ENCODE measurements at regions not wholly inside any gene's neighbourhood (a gene's known extent, or its start where the extent isn't known, plus 50 kb on each side); places are given as distances from the start of the nearest gene placed in this dataset.

DNA sequence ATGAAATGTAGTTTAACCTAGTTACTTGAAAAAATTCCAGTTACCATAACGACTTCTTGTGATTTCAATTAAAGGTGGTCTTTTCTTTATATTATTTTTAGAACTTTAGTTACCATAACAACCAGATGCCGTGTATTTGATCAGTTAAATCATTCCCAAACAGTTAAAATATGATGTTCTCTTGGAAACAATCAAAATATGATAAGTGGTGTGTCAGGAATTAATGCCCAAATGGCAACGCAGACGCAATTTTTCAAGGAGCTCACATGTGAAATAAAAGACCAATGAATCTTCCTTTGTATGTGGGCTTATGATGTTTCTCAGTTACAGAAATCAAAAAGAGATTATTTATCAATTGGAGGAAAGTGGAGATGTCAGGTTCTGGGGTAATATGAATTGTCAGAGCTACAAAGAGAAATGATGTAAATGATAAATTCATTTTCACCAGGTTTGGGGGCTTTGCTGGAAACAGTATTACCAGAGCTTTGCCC is 189.1 kb upstream of the PARD3B start:
- Mint-ChIP-seq H3K4me1 (no peaks in the 10 kb centered on the region), H3K27ac (no peak overlapping the region), H3K27me3 (peaks cover 5% of the 10 kb centered on the region), H3K4me3 (no peak overlapping the region), H3K9me3 (no peaks in the 10 kb centered on the region), H3K36me3 (no peaks in the 10 kb centered on the region)

DNA sequence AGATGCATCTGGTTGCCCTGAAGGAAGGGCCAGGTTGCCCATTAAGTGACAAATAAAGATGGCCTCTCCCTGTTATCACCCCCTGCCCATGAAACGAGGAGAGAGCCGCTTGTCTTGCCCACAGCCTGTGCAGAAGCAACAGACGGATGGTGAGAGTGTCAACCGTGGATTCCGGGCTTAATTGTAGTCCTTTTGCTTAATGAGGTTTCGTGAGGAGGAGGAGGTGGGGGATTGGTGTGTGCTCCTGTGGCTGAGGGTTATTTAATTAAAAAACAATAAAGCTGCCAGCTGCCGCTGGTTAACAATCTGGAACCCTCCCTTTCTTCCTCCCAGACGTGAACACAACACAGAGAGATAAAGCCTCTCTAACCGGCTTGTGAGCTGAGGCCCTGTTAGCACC is 188.0 kb upstream of the PARD3B start:
- Mint-ChIP-seq H3K36me3 (no peaks in the 10 kb centered on the region), H3K9me3 (no peaks in the 10 kb centered on the region), H3K4me3 (no peak overlapping the region), H3K27ac (no peak overlapping the region), H3K27me3 (peaks cover 5% of the 10 kb centered on the region), H3K4me1 (no peaks in the 10 kb centered on the region)

DNA sequence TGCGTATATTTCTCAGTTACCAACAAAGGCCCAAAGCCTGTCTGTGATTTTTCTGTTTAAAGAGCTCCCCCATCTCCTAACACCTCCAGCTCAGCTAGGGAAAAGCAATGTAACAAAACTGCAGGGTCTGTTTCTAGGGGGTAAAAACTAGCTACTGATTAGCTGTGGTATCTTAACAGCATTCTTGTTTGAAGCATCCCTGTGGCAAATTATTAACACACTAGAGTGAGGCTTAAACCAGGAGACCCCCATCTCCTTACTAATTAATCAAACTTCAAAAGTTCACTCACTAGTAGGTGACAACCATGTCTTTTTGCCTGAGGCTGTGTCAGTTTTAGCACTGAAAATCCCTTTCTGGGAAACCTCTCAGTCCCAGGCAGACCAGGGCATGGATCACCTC is 186.2 kb upstream of the PARD3B start:
- H3K27ac Mint-ChIP-seq: no peak overlapping the region
- H3K4me1 Mint-ChIP-seq: no peaks in the 10 kb centered on the region
- no peaks in the 10 kb centered on the region for H3K36me3 Mint-ChIP-seq
- H3K27me3 Mint-ChIP-seq: peaks cover 5% of the 10 kb centered on the region
- H3K9me3 Mint-ChIP-seq: no peaks in the 10 kb centered on the region
- no peak overlapping the region for H3K4me3 Mint-ChIP-seq

DNA sequence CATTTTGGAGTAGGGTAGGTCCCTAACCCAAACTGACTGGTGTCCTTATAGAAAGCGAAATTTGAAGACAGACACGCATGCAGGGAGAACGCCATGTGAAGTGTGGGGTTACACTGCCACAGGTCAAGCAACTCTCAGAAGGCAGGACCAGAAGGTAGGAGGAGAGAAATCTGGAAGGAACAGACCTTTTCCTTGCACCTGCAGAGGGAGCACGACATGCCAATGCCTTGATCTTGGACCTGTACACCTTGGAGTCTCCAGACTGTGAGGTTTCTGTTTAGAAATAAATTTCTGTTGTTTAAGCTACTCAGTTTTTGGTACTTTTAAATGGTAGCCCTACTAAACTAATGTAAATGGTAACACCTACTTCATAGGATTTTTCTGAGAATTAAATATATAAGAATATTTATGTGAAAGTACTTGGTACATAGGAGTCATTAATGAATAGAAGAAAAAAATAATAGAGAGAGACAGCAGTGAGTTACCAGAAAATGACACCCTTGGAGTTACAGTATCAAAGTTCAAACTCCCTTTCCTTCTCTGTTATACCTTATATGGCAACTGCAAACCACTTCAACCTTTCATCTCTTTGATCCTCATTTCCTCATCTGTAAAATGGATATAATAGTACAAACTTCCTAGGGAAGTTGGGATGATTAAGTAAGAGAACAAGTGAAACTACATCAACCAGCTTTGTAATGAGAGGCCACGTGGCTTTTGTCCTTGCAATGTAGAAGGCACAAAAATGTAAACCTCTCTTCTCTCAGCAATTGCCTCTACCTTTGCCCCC is 184.9 kb upstream of the PARD3B start:
- Mint-ChIP-seq H3K4me3 (no peak overlapping the region), H3K9me3 (no peaks in the 10 kb centered on the region), H3K27me3 (peaks cover 7% of the 10 kb centered on the region), H3K27ac (no peak overlapping the region), H3K4me1 (no peaks in the 10 kb centered on the region), H3K36me3 (no peaks in the 10 kb centered on the region)

DNA sequence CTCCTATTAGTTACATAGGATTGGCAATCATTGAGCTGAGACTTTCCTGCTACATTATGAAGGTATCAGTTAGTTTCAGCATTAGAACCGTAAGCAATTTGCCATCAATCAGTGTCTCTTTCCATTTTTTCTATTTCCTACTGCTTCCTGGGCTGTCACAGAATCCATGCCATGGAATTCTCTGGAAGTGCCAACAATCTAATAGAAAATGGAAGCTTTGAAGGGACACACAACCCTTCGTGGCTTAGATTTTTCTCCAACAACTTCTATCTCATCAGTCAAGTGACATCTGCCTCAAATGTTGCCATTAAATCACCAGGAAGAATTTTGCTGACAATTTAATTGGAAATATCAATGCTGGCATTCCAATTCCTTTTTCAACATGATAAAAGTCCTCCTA is 183.5 kb upstream of the PARD3B start:
- Mint-ChIP-seq H3K27me3 (peaks cover 5% of the 10 kb centered on the region), H3K9me3 (no peaks in the 10 kb centered on the region)

DNA sequence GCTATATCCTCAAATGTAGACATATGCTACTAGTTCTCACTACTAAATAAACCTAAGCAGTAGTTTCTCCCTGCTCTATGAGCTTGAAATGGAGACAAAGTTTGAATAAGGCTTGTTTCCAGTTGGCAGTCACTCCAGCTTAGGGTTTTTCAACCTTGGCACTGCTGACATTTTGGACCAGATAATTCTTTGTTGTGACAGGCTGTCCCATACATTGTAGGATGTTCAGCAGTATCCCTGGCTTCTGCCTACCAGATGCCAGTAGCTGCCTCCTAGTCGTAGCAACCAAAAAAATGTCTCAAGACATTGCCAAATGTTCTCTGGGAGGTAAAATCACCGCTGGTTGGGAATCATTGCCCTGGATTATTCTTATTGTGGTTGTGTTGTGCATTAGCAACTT is 182.7 kb upstream of the PARD3B start:
- peaks cover 2% of the 10 kb centered on the region for H3K27me3 Mint-ChIP-seq
- H3K36me3 Mint-ChIP-seq: no peaks in the 10 kb centered on the region
- no peaks in the 10 kb centered on the region for H3K4me1 Mint-ChIP-seq
- no peak overlapping the region for H3K27ac Mint-ChIP-seq
- no peak overlapping the region for H3K4me3 Mint-ChIP-seq
- H3K9me3 Mint-ChIP-seq: no peaks in the 10 kb centered on the region

More for the DNA sequence above, 183.5 kb upstream of the PARD3B start:
- no peak overlapping the region for H3K4me3 Mint-ChIP-seq
- H3K27ac Mint-ChIP-seq: no peak overlapping the region
- H3K36me3 Mint-ChIP-seq: no peaks in the 10 kb centered on the region
- no peaks in the 10 kb centered on the region for H3K4me1 Mint-ChIP-seq

DNA sequence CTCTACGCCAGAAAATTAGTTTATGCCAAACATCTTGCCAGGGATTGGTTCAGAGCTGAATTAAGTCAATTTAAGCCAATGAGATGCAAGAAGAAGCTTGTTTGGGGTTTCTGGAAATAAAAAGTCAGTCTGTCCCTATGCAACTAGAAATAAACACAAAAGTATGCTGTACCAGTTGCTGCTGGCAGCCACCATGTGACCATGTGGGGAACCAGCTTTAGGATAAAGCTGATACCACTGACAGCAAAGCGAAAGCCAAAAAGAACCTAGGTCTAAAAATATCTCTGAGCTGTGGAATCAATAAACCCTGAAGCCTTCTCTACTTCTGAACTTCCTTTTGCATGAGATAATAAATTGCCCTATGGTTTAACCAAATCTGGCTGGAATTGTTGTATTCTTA is 181.8 kb upstream of the PARD3B start:
- Mint-ChIP-seq H3K36me3 (no peaks in the 10 kb centered on the region), H3K9me3 (no peaks in the 10 kb centered on the region)

DNA sequence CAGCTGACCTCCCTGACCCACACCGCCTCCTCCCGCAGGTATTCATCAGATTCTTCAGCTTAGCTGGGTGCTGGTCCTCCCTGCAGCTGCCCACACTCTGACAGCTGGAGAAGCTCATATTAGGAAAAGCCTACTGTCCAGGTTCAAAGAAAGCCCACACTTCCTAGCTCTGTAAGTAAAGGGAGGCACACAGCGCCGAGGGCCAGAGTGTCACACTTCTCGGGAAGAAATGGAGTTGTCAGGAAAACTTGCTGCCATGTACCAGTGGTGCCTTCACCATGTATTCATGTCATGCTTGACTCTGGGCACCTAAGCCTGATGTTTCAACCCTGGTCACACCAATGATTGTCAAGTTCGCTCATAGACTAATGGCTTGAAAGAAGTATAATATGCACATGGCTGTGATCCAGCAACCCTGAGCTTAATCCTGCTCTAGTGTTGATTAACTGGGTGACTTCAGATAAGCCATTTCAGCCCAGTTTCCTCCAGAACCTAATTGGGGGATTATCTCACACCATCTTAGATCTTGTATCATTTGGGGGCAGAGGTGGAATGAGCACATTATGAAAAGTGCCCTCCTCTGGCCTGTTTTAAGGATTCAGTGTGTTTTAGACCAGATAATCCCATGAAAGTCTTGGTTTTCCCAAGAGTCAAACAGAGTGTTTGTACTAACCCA is 180.3 kb upstream of the PARD3B start:
- no peaks in the 10 kb centered on the region for H3K36me3 Mint-ChIP-seq
- H3K4me3 Mint-ChIP-seq: no peak overlapping the region
- H3K9me3 Mint-ChIP-seq: no peaks in the 10 kb centered on the region
- no peak overlapping the region for H3K27ac Mint-ChIP-seq
- H3K4me1 Mint-ChIP-seq: no peaks in the 10 kb centered on the region
- peaks cover 4% of the 10 kb centered on the region for H3K27me3 Mint-ChIP-seq

More for the DNA sequence above, 181.8 kb upstream of the PARD3B start:
- Mint-ChIP-seq H3K27ac (no peak overlapping the region), H3K27me3 (peaks cover 4% of the 10 kb centered on the region), H3K4me3 (no peak overlapping the region), H3K4me1 (no peaks in the 10 kb centered on the region)

DNA sequence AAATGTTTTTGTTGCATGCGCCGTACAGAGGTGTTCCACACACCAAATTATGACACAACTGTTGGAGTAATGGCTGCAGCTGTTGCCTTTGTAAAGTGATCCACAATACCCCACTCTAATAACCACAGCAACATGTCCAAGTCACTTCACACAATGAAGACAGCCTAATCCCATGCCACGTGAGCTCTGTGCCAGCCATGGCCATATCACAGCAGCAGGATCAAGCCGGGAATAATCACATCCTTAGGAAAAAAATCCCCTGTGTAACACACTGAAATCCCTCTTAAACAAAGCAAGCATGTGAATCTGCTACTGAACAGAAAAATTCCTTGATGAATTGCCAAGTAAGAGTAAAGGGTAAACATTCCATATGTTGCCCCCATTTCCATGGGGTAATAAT is 179.5 kb upstream of the PARD3B start:
- no peak overlapping the region for H3K4me3 Mint-ChIP-seq
- H3K27ac Mint-ChIP-seq: no peak overlapping the region
- H3K4me1 Mint-ChIP-seq: no peaks in the 10 kb centered on the region
- H3K27me3 Mint-ChIP-seq: peaks cover 4% of the 10 kb centered on the region
- H3K9me3 Mint-ChIP-seq: no peaks in the 10 kb centered on the region
- H3K36me3 Mint-ChIP-seq: no peaks in the 10 kb centered on the region

DNA sequence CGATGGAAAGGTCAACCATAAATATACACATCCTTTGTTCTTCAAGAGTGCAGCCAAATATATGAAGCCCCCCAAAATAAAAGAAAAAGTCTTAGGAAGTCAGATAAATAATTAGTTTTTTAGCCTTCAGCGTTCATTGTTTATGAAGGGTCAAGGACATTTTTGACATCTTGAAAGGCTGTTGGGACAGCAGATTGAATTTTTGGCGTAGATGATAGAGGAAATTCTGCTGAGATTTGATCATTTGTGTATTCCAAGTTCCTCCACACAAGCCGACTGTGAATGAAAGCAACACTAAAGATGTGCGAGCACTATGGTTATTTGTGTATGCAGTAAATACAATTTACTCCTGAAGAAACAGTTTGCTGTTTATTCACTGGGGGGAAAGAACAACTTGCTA is 177.8 kb upstream of the PARD3B start:
- Mint-ChIP-seq H3K9me3 (no peaks in the 10 kb centered on the region), H3K4me1 (no peaks in the 10 kb centered on the region), H3K27me3 (peaks cover 6% of the 10 kb centered on the region), H3K4me3 (no peak overlapping the region), H3K27ac (no peak overlapping the region), H3K36me3 (no peaks in the 10 kb centered on the region)

DNA sequence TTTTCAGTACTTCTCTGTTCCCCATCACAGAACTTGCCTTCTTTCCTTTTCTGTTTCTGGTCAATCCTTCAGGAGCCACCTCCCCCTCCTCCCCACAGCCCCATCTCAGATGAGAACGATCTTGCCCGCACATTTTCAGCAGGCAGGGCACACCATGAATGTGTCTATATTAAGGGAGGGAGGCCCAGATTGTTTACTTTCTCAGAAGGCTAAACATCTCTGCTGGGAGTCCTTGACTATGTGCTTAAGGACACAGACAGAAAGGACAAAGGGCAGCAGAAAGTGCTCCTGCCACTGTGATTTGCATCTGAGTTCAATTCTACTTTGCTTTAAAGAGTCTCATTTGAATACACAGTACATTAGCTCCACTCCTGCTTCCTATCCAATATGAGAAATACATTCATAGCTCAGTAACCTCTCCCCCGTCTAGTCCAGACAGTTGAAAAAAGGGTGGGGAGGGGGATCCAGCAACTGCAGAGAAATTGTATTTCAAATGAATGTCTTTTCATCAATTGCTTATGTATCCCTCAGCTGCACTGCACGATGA is 175.0 kb upstream of the PARD3B start:
- Mint-ChIP-seq H3K27ac (no peak overlapping the region), H3K27me3 (peaks cover 11% of the 10 kb centered on the region), H3K4me3 (no peak overlapping the region), H3K4me1 (no peaks in the 10 kb centered on the region), H3K36me3 (no peaks in the 10 kb centered on the region), H3K9me3 (no peaks in the 10 kb centered on the region)

DNA sequence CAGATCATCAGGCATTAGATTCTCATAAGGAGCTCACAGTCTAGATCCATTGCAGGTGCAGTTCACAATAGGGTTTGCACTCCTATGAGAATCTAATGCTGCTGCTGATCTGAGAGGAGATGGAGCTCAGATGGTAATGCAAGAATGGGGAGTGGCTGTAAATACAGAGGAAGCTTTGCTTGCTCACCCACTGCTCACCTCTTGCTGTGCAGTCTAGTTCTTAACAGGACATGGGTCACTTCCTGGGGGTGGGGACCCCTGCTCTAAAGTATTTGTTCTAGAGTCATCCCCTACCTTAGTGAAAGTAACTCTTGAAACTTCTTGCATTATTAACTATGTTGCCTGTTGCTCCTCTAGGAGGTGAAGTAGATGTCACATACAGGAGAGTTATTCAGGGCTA is 171.3 kb upstream of the PARD3B start:
- Mint-ChIP-seq H3K9me3 (no peaks in the 10 kb centered on the region), H3K27ac (no peak overlapping the region), H3K36me3 (no peaks in the 10 kb centered on the region), H3K4me3 (no peak overlapping the region), H3K27me3 (peaks cover 9% of the 10 kb centered on the region), H3K4me1 (no peaks in the 10 kb centered on the region)

DNA sequence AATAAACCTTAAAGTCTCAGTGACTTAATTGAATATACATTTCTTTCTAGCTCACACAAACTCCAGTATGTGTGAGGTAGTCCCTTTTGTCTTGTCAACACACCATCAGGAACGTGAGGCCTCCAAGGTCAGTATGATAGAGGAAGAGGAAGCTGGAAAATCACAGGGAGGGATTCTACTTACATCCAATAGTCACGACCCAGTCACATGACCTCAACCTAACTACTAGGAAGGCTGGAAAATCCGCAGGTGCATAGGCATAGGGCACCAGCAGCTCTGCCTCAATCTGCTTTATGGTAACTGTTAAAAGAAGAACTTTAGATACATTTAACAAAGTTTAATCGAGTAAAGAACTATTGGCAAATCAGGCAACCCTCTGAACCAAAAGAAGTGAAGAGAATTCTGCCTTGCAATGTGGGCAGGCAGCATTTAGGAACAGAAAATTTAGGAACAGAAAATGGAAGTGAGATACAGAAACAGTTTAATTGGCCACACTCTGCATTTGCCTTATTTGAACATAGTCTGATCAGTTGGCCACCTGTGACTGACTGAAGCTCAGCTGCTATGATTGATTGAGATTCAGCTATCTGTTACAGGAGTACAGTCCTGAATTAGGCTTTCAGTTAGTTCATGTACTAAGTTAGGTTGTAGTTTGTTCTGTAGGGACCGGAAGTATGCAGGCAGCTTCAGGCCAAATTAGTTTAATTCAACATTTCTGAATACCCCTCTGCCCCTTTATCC is 165.0 kb upstream of the PARD3B start:
- no peak overlapping the region for H3K4me3 Mint-ChIP-seq
- H3K9me3 Mint-ChIP-seq: no peaks in the 10 kb centered on the region
- peaks cover 10% of the 10 kb centered on the region for H3K27me3 Mint-ChIP-seq
- no peaks in the 10 kb centered on the region for H3K4me1 Mint-ChIP-seq
- H3K27ac Mint-ChIP-seq: no peak overlapping the region
- no peaks in the 10 kb centered on the region for H3K36me3 Mint-ChIP-seq

DNA sequence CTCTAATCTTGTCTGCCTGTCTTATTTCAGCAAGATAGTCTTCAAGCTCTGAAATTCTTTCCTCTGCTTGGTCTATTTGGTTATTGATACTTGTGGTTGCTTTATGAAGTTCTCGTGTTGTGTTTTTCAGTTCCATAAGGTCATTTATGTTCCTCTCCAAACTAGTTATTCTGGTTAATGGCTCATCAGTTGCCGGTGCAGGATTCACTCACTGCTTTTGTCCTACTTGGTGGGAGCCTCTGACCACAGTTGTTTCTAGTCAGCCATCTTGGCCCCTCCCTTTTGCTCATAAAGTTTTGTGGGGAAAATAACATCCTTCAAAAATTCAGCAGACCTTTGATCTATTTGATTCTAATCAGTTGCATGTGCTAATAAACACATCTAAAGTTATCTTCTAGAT is 158.6 kb upstream of the PARD3B start:
- Mint-ChIP-seq H3K36me3 (no peaks in the 10 kb centered on the region), H3K4me3 (no peak overlapping the region), H3K27ac (no peak overlapping the region), H3K9me3 (no peaks in the 10 kb centered on the region), H3K27me3 (peaks cover 10% of the 10 kb centered on the region), H3K4me1 (no peaks in the 10 kb centered on the region)

DNA sequence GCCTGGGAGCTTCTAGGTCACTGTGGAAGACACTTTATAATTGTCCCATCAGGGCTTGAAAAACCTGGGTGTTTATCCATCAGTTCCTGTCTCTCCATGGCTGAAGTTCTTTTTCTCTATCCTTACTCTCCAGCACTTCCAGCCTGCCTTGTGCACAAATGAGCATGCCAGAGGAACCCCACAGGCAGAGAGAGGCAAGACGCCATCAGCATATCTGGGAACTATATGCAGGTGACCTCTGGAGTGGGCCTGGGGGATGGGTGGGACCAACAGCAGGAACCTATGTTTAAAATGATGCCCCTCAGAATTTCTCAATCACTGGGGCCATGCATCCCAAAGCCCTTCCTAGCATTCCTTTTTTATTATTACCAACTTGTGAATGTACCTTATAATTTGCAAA is 156.2 kb upstream of the PARD3B start:
- Mint-ChIP-seq H3K27me3 (peaks cover 2% of the 10 kb centered on the region), H3K4me3 (no peak overlapping the region), H3K4me1 (no peaks in the 10 kb centered on the region), H3K27ac (no peak overlapping the region), H3K9me3 (no peaks in the 10 kb centered on the region), H3K36me3 (no peaks in the 10 kb centered on the region)

DNA sequence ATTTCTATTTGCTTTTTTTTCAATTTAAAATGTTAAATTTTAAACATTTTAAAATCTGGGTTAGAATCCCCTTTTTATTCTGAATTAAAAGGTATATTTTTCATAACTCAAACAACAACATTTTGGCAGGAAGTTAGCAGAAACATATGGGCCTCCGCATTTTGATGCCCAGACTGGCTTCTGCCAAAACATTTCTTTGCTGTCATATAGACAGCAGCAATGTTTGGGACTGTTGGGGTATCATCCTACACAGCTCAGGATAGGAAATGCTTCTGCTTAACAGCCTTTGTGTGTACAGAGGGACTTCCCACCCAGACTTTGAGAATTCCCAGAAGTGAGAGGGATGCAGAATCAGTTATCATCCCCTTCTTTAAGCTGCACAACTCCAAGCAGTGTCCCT is 155.4 kb upstream of the PARD3B start:
- Mint-ChIP-seq H3K36me3 (no peaks in the 10 kb centered on the region), H3K9me3 (no peaks in the 10 kb centered on the region), H3K27me3 (no peaks in the 10 kb centered on the region), H3K27ac (no peak overlapping the region), H3K4me3 (no peak overlapping the region), H3K4me1 (no peaks in the 10 kb centered on the region)

All from activated naive CD4-positive, alpha-beta T cell treated with anti-CD3 and anti-CD28 coated beads, Interleukin-2, amount 50 U/mL, for 24 hours (primary cell).